ENCODE measurements at regions not wholly inside any gene's neighbourhood (a gene's known extent, or its start where the extent isn't known, plus 50 kb on each side); places are given as distances from the start of the nearest gene placed in this dataset.

DNA sequence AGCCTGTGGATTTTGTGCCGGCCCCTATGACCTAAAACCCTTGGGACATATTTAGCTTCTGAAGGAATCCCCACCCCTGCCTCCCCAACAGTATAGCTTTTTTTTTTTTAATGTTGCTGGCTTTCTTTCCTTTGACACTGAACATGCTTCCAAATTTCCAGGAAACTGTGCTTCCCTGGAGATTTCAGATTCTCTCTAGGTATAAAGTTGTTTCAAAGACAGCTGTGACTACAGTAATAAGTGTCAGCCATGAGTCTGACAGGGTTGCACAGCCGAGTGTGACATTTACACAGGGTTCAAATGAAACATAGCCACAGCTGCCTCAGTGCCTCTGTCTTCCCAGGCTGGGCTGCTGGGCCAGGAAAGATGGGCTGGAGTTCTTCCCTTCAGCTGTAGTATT lies 466.6 kb upstream of the COBL start:
- FAIRE-seq (no peak), DNase-seq (ENCODE audit: low read depth in 1 of 2, low spot score in 2 of 2) (no peak)
- no peaks in the 10 kb centered on the region for H3K23me2 ChIP-seq (ENCODE audit: low read depth, low read length)
- H3K23ac ChIP-seq (ENCODE audit: insufficient read length): no peak overlapping the region
- no peak overlapping the region for H4K5ac ChIP-seq (ENCODE audit: insufficient read length, low read depth, low read length)
- H3K56ac ChIP-seq (replicated peaks; ENCODE audit: insufficient read length, low read depth, low read length): no peak overlapping the region
- H3K79me1 ChIP-seq (ENCODE audit: low read depth, low read length): no peaks in the 10 kb centered on the region
- POLR2A ChIA-PET (ENCODE audit: partially characterized antibody): interaction anchor here (0.6 to 1.8 kb wide), 2 partner anchors 9 to 385 kb away, joined by 4 read pairs; no protein-coding TSS in a partner anchor
- no peak overlapping the region for H3K27ac ChIP-seq (ENCODE audit: low read depth, low read length)
- no peak overlapping the region for H3K4me3 ChIP-seq (ENCODE audit: extremely low read depth in 1 of 4, insufficient read depth in 2 of 4, low read depth in 3 of 4, low read length in 4 of 4)
- no peak overlapping the region for H2BK12ac ChIP-seq (ENCODE audit: low read depth, low read length)
- H2BK15ac ChIP-seq (ENCODE audit: low read length): no peak overlapping the region
- no peak overlapping the region for H2BK5ac ChIP-seq (ENCODE audit: low read depth, low read length)
- 92% methylated on average over 2 of the region's 2 CpGs; no CpG with 5 or more reads in 1 of the 2 experiments for WGBS, 2 experiments (ENCODE audit: extremely low coverage in 1 of 2, insufficient coverage in 1 of 2, insufficient read length in 1 of 2, insufficient replicate concordance in 2 of 2, low coverage in 1 of 2, low lambda C conversion rate in 2 of 2, missing lambda C conversion rate in 1 of 2)
- H2AFZ ChIP-seq (ENCODE audit: low read length): no peak overlapping the region
- no peaks in the 10 kb centered on the region for H3K9me3 ChIP-seq (ENCODE audit: insufficient read depth in 2 of 2, low read depth in 1 of 2, low read length in 1 of 2)
- H4K20me1 ChIP-seq (replicated peaks in 1 of 2; ENCODE audit: control insufficient read depth in 1 of 2, insufficient read depth in 2 of 2, low read length in 2 of 2): no peaks in the 10 kb centered on the region
- no peaks in the 10 kb centered on the region for H3K79me2 ChIP-seq (ENCODE audit: control insufficient read depth in 1 of 2, insufficient read depth in 2 of 2, low read length in 2 of 2)
- no peaks in the 10 kb centered on the region for H3K4me1 ChIP-seq (replicated peaks in 1 of 4; ENCODE audit: control insufficient read depth in 3 of 4, insufficient read depth in 4 of 4, low read length in 3 of 4)
- no peak overlapping the region for H3K4me2 ChIP-seq (ENCODE audit: insufficient read depth in 1 of 2, low read depth in 2 of 2, low read length in 2 of 2)
- no peak overlapping the region for H3K4ac ChIP-seq (replicated peaks; ENCODE audit: insufficient read length, low read depth, low read length)
- no peak for TF ChIP-seq GABPA (IDR thresholded peaks at IDR 0.05; ENCODE audit: borderline replicate concordance, insufficient read depth, low read length)
- no peak for TF ChIP-seq EP300 (IDR thresholded peaks at IDR 0.05; ENCODE audit: borderline replicate concordance in 1 of 2, low read depth in 2 of 2, low read length in 2 of 2)
- TF ChIP-seq CTBP2 (IDR thresholded peaks at IDR 0.05; ENCODE audit: borderline replicate concordance, insufficient read depth, insufficient read length, low read length): no peak
- TF ChIP-seq EGR1 (IDR thresholded peaks at IDR 0.05; ENCODE audit: borderline replicate concordance, low read depth, low read length): no peak
- H2BK120ac ChIP-seq (replicated peaks; ENCODE audit: low read depth, low read length): no peak overlapping the region
- H3K14ac ChIP-seq (ENCODE audit: insufficient read length): no peak overlapping the region
- CTCF ChIA-PET (ENCODE audit: partially characterized antibody): no interaction called here
- no peak overlapping the region for H3K18ac ChIP-seq (ENCODE audit: extremely low read depth, low read length)
- H3K9ac ChIP-seq (replicated peaks in 1 of 4; ENCODE audit: extremely low read depth in 1 of 4, low read depth in 3 of 4, low read length in 3 of 4): no peak overlapping the region
- H2AK5ac ChIP-seq (ENCODE audit: low read depth, low read length): no peak overlapping the region
- H2BK20ac ChIP-seq (ENCODE audit: low read length): no peak overlapping the region
- no peaks in the 10 kb centered on the region for H3K36me3 ChIP-seq (ENCODE audit: control insufficient read depth in 2 of 4, insufficient read depth in 4 of 4, low read length in 3 of 4)
- H4K8ac ChIP-seq (ENCODE audit: extremely low read depth, insufficient read depth, low read length): no peak overlapping the region
- H3K27me3 ChIP-seq (replicated peaks in 1 of 4; ENCODE audit: control insufficient read depth in 3 of 4, extremely low read depth in 1 of 4, insufficient read depth in 3 of 4, low read length in 3 of 4): no peaks in the 10 kb centered on the region
- no peak overlapping the region for H4K91ac ChIP-seq (replicated peaks; ENCODE audit: insufficient read length, low read length)

Data from H1 (cell line).